Smooth muscle cell (in vitro differentiated cells): ENCODE measurements at regions not wholly inside any gene's neighbourhood (a gene's known extent, or its start where the extent isn't known, plus 50 kb on each side); places are given as distances from the start of the nearest gene placed in this dataset.

Experiments
- DNase-seq: peaks from one replicate; lab custom pipeline; 2025; ENCODE audit not compliant: unreplicated experiment; lab: John Stamatoyannopoulos, UW
- H2AFZ ChIP-seq: fragments of 200-600 bp; sonication (generic); 2 replicates; pipeline ENCODE4 v1.6.0; 2016; ENCODE audit warnings: antibody characterized with exemption, low read depth, mild to moderate bottlenecking
- H3F3A ChIP-seq: fragments of 200-600 bp; sonication (generic); 2 replicates; pipeline ENCODE4 v1.6.0; 2017; ENCODE audit warnings: antibody characterized with exemption, low read depth
- H3K27ac ChIP-seq: fragments of 200-600 bp; sonication (generic); 2 replicates; pipeline ENCODE4 v1.5.1; 2016; ENCODE audit warnings: low read depth, mild to moderate bottlenecking
- H3K27me3 ChIP-seq: fragments of 200-600 bp; sonication (generic); 2 replicates; pipeline ENCODE4 v1.6.1; 2016; ENCODE audit warnings: low read depth, mild to moderate bottlenecking
- H3K36me3 ChIP-seq: fragments of 200-600 bp; sonication (generic); 2 replicates; pipeline ENCODE4 v1.5.1; 2016; ENCODE audit warnings: low read depth
- H3K4me1 ChIP-seq: fragments of 200-600 bp; sonication (generic); 2 replicates; pipeline ENCODE4 v1.5.1; 2016; ENCODE audit warnings: low read depth
- H3K4me2 ChIP-seq: fragments of 200-600 bp; sonication (generic); 2 replicates; pipeline ENCODE4 v1.6.0; 2016; ENCODE audit warnings: mild to moderate bottlenecking
- H3K4me3 ChIP-seq: fragments of 200-600 bp; sonication (generic); 2 replicates; pipeline ENCODE4 v1.5.1; 2016; ENCODE audit warnings: mild to moderate bottlenecking
- H3K79me2 ChIP-seq: fragments of 200-600 bp; sonication (generic); 2 replicates; pipeline ENCODE4 v1.6.0; 2016; ENCODE audit warnings: low read depth, mild to moderate bottlenecking
- H3K9ac ChIP-seq: fragments of 200-600 bp; sonication (generic); 2 replicates; pipeline ENCODE4 v1.6.0; 2016; ENCODE audit warnings: low read depth
- H3K9me3 ChIP-seq: fragments of 200-600 bp; sonication (generic); replicated peaks from 2 replicates; pipeline ENCODE4 v1.5.1; 2016; ENCODE audit warnings: low read depth
- H4K20me1 ChIP-seq: fragments of 200-600 bp; sonication (generic); 2 replicates; pipeline ENCODE4 v1.6.0; 2016; ENCODE audit warnings: low read depth
- CTCF ChIP-seq: fragments of 200-600 bp; sonication (generic); IDR thresholded peaks from 2 replicates; pipeline ENCODE4 v1.5.1; 2017; ENCODE audit warnings: borderline replicate concordance, mild to moderate bottlenecking, antibody characterized with exemption; ENCODE audit not compliant: insufficient read depth, poor library complexity, severe bottlenecking
- WGBS: methylation state at CpG from one replicate; pipeline ENCODE4 v1.1.7; 2016; ENCODE audit warnings: low lambda C conversion rate; 5-methylcytosine and 5-hydroxymethylcytosine counted together

GRCh38 chr2:136395582-136395981 lies 277.6 kb upstream of the CXCR4 start:
- Histone ChIP-seq H2AFZ (no peak overlapping the region), H4K20me1 (no peaks in the 10 kb centered on the region), H3K4me3 (no peak overlapping the region), H3K4me2 (no peak overlapping the region), H3F3A (no peaks in the 10 kb centered on the region), H3K4me1 (no peaks in the 10 kb centered on the region), H3K27ac (no peak overlapping the region), H3K36me3 (no peaks in the 10 kb centered on the region), H3K27me3 (no peaks in the 10 kb centered on the region), H3K9me3 (no peaks in the 10 kb centered on the region), H3K79me2 (no peaks in the 10 kb centered on the region), H3K9ac (no peak overlapping the region)
- 93% methylated on average over 2 of the region's 2 CpGs for WGBS
- TF ChIP-seq CTCF = no peak
- no peak for DNase-seq

DNA sequence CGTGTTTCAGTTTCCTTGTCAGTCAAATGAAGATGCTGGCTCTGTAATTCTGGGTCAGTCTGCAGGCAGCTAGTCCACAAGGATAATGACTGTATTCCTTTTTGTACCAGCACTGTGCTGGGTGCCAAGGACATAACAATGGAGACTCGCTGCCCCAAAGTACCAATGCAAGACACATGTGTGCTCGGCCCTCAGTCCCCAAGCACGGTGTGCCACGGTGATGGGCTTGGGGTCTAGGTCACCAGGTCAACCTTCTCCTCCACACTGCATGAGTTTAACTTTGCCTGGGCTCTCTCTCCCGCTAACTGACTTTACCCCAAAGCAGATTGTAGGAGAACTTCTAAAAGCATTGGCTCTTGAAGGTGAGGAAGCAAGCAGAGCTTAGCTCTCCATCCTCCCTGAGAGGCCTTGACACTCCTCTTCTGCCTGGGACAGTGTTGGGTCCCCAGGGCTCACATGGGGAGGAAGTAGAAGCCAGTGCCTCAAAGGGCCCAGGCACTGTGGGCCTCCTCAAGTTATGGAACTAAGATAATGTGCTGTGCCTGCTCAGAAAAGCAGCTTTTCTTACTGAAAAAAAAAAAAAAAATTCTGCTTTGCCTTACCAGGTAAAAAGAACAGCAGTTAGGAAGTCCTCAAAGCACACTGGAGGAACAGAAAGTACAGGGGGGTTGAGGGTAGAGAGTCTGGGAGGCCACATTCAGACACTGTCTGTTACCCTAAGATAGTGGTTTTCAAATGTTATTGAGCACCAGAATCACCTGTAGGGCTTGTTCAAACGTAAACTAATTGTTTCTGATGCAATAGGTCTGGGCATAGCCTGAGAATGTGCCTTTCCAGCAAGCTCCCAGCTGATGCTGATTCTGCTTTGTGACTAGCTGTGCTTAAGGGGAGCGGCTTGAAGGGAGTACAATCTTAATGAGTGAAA lies 276.4 kb upstream of the CXCR4 start:
- 88% methylated on average over 8 of the region's 8 CpGs for WGBS
- H3K36me3 ChIP-seq = no peaks in the 10 kb centered on the region

DNA sequence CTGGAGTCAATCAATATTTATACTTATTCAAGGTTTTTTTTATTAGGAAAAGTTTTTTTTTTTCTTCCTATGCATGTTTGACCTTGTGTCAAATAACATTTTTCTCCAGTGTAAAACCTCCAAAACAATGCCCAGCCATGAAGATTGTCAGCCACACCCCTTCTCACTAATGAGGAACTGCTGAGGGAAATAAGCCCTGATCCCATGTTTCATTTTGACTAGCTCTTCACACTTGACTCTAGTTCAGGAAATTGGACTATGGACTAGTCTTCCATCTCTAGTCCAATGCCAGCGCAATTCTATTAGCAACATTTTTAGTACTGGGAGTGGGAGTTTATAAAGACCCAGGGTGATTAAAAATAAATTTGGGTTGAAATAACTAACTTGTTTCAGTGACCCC lies 275.6 kb upstream of the CXCR4 start:
- 94% methylated on average over 1 of the region's 1 CpG for WGBS

More for the DNA sequence above, 276.4 kb upstream of the CXCR4 start:
- H3K4me2 ChIP-seq = no peak overlapping the region
- no peak overlapping the region for H3K9ac ChIP-seq
- no peak for DNase-seq
- no peaks in the 10 kb centered on the region for H3K9me3 ChIP-seq
- no peak overlapping the region for H2AFZ ChIP-seq
- H3K27me3 ChIP-seq = no peaks in the 10 kb centered on the region
- H3K4me3 ChIP-seq = no peak overlapping the region
- no peak overlapping the region for H3K27ac ChIP-seq
- H3K79me2 ChIP-seq = no peaks in the 10 kb centered on the region
- no peaks in the 10 kb centered on the region for H3K4me1 ChIP-seq
- H3F3A ChIP-seq = no peaks in the 10 kb centered on the region
- no peak for TF ChIP-seq CTCF
- no peaks in the 10 kb centered on the region for H4K20me1 ChIP-seq

More for the DNA sequence above, 275.6 kb upstream of the CXCR4 start:
- H3K4me1 ChIP-seq = no peaks in the 10 kb centered on the region
- H3K9me3 ChIP-seq = no peaks in the 10 kb centered on the region
- no peak overlapping the region for H3K27ac ChIP-seq
- no peaks in the 10 kb centered on the region for H3K27me3 ChIP-seq
- no peak for TF ChIP-seq CTCF
- H3K9ac ChIP-seq = no peak overlapping the region
- no peak for DNase-seq
- no peak overlapping the region for H3K4me2 ChIP-seq
- H4K20me1 ChIP-seq = no peaks in the 10 kb centered on the region
- no peaks in the 10 kb centered on the region for H3F3A ChIP-seq
- no peak overlapping the region for H3K4me3 ChIP-seq
- H3K36me3 ChIP-seq = no peaks in the 10 kb centered on the region
- H2AFZ ChIP-seq = no peak overlapping the region
- H3K79me2 ChIP-seq = no peaks in the 10 kb centered on the region
